ENCODE measurements at regions not wholly inside any gene's neighbourhood (a gene's known extent, or its start where the extent isn't known, plus 50 kb on each side); places are given as distances from the start of the nearest gene placed in this dataset.

DNA sequence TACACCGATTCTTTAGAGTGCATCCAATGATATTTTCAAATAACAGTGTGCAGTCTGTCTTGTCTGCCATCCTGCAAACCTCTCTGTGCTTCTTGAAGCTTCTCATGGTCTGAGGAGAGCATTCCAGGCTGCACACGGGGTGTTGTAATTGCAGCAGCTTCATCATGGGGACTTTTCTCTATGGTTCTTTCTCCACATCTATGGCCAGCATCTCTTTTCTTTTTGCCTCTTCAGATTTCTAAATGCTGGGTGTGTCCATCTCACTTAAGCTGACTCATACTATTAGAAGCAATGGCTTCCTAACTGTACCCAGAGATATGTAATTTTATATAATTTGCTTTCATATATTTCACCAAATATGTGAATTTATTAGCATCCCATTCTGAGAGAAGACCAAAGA, 63.8 kb upstream of the EPHB3 start:
- Histone ChIP-seq H3K4me1 (ENCODE audit: control insufficient read depth, low read length) (no peaks in the 10 kb centered on the region), H3K4me2 (ENCODE audit: low read length) (no peak overlapping the region), H3K27ac (ENCODE audit: low read depth, low read length) (no peak overlapping the region), H4K20me1 (ENCODE audit: control insufficient read depth, insufficient read depth, low read depth, low read length) (no peaks in the 10 kb centered on the region), H3K9me3 (ENCODE audit: control insufficient read depth, insufficient read depth, low read length) (no peaks in the 10 kb centered on the region), H3K36me3 (ENCODE audit: control insufficient read depth, low read length) (no peaks in the 10 kb centered on the region), H3K9me2 (replicated peaks; ENCODE audit: control insufficient read depth, low read length) (no peaks in the 10 kb centered on the region), H3F3A (ENCODE audit: control insufficient read depth, insufficient read depth) (no peaks in the 10 kb centered on the region), H3K27me3 (ENCODE audit: control insufficient read depth, low read length) (peaks cover 7% of the 10 kb centered on the region; the same call in 1 of the 2 replicates), H3K79me2 (ENCODE audit: control insufficient read depth, low read length) (no peaks in the 10 kb centered on the region), H3K4me3 (ENCODE audit: low read length) (no peak overlapping the region)
- no peak for TF ChIP-seq EZH2phosphoT487 (IDR thresholded peaks at IDR 0.05; ENCODE audit: borderline replicate concordance, low read length)
- TF ChIP-seq, protein P1, sequence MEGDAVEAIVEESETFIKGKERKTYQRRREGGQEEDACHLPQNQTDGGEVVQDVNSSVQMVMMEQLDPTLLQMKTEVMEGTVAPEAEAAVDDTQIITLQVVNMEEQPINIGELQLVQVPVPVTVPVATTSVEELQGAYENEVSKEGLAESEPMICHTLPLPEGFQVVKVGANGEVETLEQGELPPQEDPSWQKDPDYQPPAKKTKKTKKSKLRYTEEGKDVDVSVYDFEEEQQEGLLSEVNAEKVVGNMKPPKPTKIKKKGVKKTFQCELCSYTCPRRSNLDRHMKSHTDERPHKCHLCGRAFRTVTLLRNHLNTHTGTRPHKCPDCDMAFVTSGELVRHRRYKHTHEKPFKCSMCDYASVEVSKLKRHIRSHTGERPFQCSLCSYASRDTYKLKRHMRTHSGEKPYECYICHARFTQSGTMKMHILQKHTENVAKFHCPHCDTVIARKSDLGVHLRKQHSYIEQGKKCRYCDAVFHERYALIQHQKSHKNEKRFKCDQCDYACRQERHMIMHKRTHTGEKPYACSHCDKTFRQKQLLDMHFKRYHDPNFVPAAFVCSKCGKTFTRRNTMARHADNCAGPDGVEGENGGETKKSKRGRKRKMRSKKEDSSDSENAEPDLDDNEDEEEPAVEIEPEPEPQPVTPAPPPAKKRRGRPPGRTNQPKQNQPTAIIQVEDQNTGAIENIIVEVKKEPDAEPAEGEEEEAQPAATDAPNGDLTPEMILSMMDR (IDR thresholded peaks at IDR 0.05; ENCODE audit: low read depth, low read length, poor library complexity, severe bottlenecking): no peak

DNA sequence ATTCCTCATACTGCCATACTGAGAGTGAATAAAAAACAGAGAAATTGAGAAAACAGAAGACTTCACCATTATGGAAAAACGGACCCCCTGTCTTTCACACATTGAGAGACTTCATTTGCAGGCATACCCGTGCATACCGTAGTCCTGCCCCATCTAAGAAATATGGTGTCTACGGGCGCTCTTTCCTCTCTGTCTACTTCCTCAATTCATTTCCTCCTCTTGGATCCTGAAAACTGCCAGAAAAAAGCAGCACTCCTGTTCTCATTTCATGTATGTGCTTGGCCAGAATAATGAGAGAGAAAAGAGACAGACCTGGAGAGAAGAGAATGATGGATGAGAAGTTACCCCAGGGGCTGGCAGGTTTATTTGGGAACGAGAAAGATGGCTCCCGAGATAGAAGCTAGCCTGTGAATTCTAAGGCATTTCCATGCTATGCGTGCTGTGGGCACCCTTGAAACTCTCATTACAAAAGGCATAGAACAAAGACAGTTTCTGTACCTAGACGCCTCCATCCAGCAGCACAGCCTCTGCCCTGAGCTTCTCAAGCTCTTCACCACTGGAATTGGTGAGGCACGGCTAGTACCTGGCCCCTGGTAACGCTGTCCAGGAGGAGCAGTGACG, 62.5 kb upstream of the EPHB3 start:
- Histone ChIP-seq H3K36me3 (ENCODE audit: control insufficient read depth, low read length) (no peaks in the 10 kb centered on the region), H4K20me1 (ENCODE audit: control insufficient read depth, insufficient read depth, low read depth, low read length) (no peaks in the 10 kb centered on the region), H3K27me3 (ENCODE audit: control insufficient read depth, low read length) (peaks cover 9% of the 10 kb centered on the region), H3K27ac (ENCODE audit: low read depth, low read length) (no peak overlapping the region), H3K9me2 (replicated peaks; ENCODE audit: control insufficient read depth, low read length) (no peaks in the 10 kb centered on the region), H3K4me1 (ENCODE audit: control insufficient read depth, low read length) (no peaks in the 10 kb centered on the region), H3F3A (ENCODE audit: control insufficient read depth, insufficient read depth) (no peaks in the 10 kb centered on the region), H3K4me3 (ENCODE audit: low read length) (no peak overlapping the region), H3K4me2 (ENCODE audit: low read length) (no peak overlapping the region), H3K9me3 (ENCODE audit: control insufficient read depth, insufficient read depth, low read length) (no peaks in the 10 kb centered on the region), H3K79me2 (ENCODE audit: control insufficient read depth, low read length) (no peaks in the 10 kb centered on the region)
- TF ChIP-seq EZH2phosphoT487 (IDR thresholded peaks at IDR 0.05; ENCODE audit: borderline replicate concordance, low read length): no peak
- TF ChIP-seq, protein P1 (IDR thresholded peaks at IDR 0.05; ENCODE audit: low read depth, low read length, poor library complexity, severe bottlenecking): no peak

DNA sequence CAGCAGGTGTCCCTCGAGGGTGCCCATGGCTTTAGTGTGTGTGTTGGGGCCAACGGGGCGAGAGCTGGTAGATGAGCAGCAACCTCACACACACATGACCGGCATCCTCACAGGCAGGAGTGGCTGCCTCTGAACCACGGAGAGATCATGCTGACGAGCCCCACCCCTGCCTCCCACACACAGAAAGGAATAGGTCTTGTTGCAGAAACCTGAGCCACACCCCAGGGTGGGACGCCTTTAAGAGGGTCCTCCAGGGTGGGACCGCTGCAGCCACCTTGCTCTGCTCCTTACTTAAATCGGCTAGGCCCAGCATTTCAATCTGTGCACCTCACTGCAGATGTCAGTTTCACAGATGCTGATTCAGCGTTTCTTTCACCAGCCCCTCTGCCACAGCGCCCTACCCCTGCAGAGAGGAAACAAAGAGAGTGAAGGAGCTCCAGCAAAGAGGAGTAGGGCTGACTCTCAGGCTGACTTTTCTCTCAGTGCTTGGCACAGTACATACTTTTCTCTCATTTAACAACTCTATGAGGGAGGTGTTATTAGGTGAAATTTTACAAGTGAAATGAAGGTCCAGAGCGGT, 61.2 kb upstream of the EPHB3 start:
- H3K4me3 ChIP-seq (ENCODE audit: low read length): no peak overlapping the region
- no peaks in the 10 kb centered on the region for H3K9me2 ChIP-seq (replicated peaks; ENCODE audit: control insufficient read depth, low read length)
- no peak overlapping the region for H3K27ac ChIP-seq (ENCODE audit: low read depth, low read length)
- no peaks in the 10 kb centered on the region for H3K4me1 ChIP-seq (ENCODE audit: control insufficient read depth, low read length)
- H3K36me3 ChIP-seq (ENCODE audit: control insufficient read depth, low read length): no peaks in the 10 kb centered on the region
- H3F3A ChIP-seq (ENCODE audit: control insufficient read depth, insufficient read depth): no peaks in the 10 kb centered on the region
- H3K79me2 ChIP-seq (ENCODE audit: control insufficient read depth, low read length): no peaks in the 10 kb centered on the region
- H4K20me1 ChIP-seq (ENCODE audit: control insufficient read depth, insufficient read depth, low read depth, low read length): no peaks in the 10 kb centered on the region
- no peaks in the 10 kb centered on the region for H3K9me3 ChIP-seq (ENCODE audit: control insufficient read depth, insufficient read depth, low read length)
- no peak overlapping the region for H3K4me2 ChIP-seq (ENCODE audit: low read length)
- TF ChIP-seq, protein P1 (IDR thresholded peaks at IDR 0.05; ENCODE audit: low read depth, low read length, poor library complexity, severe bottlenecking): no peak
- TF ChIP-seq EZH2phosphoT487 (IDR thresholded peaks at IDR 0.05; ENCODE audit: borderline replicate concordance, low read length): no peak
- H3K27me3 ChIP-seq (ENCODE audit: control insufficient read depth, low read length): peaks cover 8% of the 10 kb centered on the region
